Kidney epithelial cell (primary cell): ENCODE measurements at regions not wholly inside any gene's neighbourhood (a gene's known extent, or its start where the extent isn't known, plus 50 kb on each side); places are given as distances from the start of the nearest gene placed in this dataset.

Experiments
- DNase-seq: peaks from one replicate; pipeline ENCODE4 v3.0.0-alpha.2; 2010; ENCODE audit warnings: low read depth
- H3K27me3 ChIP-seq: 2 replicates; pipeline ENCODE4 v1.6.0; 2011; ENCODE audit warnings: low read length; ENCODE audit not compliant: control insufficient read depth, insufficient read depth
- H3K36me3 ChIP-seq: 2 replicates; pipeline ENCODE4 v1.5.1; 2011; ENCODE audit warnings: low read length; ENCODE audit not compliant: control insufficient read depth, insufficient read depth
- H3K4me3 ChIP-seq: 2 replicates; pipeline ENCODE4 v1.5.1; 2011; ENCODE audit warnings: low read depth, mild to moderate bottlenecking, control low read depth, low read length
- TF ChIP-seq, protein P1 (sequence below): IDR thresholded peaks from 2 replicates; pipeline ENCODE4 v1.5.1; 2011; ENCODE audit warnings: mild to moderate bottlenecking, moderate library complexity, low read length, control low read depth, inconsistent platforms; ENCODE audit not compliant: insufficient read depth, poor library complexity, severe bottlenecking

DNA sequence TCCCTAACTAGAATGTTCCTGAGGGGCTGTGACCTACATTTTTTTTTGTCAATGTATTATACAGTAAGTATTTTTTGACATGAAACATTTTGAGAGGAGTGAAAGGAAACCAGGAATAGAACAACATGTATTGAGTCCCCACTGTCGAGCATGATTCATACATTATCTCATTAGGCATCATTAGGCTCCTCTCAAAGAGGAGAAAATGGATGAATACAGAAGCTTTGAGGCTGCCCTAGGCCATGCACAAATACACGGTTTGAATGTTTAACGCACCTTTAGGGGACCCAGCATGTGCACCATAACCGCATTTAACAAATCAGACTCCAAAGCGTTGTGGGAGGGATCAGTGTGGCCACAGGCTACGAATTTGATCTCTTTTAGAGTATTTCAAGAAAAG is 87.8 kb downstream of the TBXT start:
- TF ChIP-seq, protein P1, sequence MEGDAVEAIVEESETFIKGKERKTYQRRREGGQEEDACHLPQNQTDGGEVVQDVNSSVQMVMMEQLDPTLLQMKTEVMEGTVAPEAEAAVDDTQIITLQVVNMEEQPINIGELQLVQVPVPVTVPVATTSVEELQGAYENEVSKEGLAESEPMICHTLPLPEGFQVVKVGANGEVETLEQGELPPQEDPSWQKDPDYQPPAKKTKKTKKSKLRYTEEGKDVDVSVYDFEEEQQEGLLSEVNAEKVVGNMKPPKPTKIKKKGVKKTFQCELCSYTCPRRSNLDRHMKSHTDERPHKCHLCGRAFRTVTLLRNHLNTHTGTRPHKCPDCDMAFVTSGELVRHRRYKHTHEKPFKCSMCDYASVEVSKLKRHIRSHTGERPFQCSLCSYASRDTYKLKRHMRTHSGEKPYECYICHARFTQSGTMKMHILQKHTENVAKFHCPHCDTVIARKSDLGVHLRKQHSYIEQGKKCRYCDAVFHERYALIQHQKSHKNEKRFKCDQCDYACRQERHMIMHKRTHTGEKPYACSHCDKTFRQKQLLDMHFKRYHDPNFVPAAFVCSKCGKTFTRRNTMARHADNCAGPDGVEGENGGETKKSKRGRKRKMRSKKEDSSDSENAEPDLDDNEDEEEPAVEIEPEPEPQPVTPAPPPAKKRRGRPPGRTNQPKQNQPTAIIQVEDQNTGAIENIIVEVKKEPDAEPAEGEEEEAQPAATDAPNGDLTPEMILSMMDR = no peak
- no peak overlapping the region for H3K4me3 ChIP-seq
- H3K27me3 ChIP-seq = no peaks in the 10 kb centered on the region
- no peaks in the 10 kb centered on the region for H3K36me3 ChIP-seq
- no peak for DNase-seq

DNA sequence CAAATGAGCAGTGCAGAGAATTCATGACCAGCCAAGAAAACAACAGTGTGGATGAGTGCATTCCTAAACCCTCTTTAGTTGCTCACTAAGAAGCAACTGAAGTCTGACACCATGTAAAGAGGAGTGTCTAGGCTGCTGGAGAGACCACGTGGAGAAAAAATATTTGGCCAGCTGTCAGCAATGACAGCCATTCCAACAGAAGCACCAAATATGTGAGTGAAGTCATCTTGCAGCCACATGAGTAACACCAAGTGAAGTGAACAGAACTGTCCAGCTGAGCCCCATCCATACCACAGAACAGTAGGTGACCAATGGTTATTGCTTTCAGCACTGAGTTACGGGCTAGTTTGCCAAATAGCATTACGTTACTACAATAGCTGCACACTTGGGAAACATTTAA is 89.4 kb downstream of the TBXT start:
- no peaks in the 10 kb centered on the region for H3K36me3 ChIP-seq
- no peaks in the 10 kb centered on the region for H3K27me3 ChIP-seq
- TF ChIP-seq, protein P1 = no peak
- no peak overlapping the region for H3K4me3 ChIP-seq
- peak; percentile 14 for DNase-seq

DNA sequence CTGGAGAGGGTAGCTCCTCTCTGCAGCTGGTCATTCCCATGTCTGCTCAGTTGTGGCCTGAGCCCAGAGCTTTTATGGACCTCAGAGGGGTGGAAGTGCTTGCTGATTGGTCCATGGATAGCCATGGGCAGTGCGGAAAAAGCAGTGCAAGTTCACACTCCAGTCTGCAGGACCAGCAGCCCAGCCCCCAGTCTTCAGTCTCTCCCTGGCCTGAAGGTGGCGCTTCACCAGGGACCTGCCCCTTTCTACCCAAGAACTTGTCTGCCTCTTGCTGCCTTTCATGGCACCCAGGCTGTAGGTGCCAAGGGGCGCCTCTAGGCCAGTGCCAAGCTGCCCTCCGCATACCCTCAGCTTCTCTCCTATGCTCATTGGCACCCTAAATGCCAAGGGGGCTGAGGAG is 91.0 kb downstream of the TBXT start:
- TF ChIP-seq, protein P1 = peak; percentile 3
- DNase-seq = no peak
- Histone ChIP-seq H3K4me3 (no peak overlapping the region), H3K36me3 (no peaks in the 10 kb centered on the region), H3K27me3 (no peaks in the 10 kb centered on the region)

DNA sequence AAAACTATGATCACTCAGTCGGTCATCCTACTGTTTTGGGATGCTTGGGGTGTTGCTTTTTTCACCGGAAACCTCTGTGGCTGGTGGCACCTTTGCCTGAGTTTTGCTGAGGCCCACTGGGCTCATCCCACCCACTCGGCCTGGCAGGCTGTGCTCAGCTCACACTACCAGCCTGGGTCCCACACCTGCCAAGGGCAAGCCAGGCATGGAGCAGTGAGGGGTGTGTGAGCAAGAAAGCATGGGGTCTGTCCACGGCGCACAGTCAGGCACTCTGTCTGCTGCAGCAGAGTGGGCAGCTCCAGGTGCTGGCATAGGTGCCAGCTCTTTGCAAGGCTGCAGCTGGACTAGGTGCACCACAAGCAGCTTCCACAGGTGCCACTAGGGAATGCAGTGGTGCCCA is 91.7 kb downstream of the TBXT start:
- DNase-seq = no peak
- no peaks in the 10 kb centered on the region for H3K27me3 ChIP-seq
- no peak overlapping the region for H3K4me3 ChIP-seq
- TF ChIP-seq, protein P1 = no peak
- no peaks in the 10 kb centered on the region for H3K36me3 ChIP-seq

DNA sequence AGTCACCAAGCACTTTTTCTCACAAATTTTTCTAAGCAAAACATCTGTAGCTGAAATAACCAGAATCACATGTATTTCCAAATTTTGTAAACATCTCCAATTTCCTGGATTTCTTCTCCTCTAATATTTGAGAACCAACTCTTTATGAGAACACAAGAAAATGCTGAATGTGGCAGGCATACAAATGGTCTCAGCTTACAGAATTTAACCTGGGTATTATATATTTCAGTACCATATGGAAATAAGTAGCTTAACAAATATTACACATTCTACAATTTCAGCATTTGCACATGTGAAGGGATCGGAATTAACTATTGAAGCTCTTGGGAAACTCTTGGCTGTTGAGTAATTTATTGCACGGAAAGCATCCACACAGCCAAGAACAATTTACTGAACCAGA is 92.5 kb downstream of the TBXT start:
- no peaks in the 10 kb centered on the region for H3K27me3 ChIP-seq
- DNase-seq = no peak
- TF ChIP-seq, protein P1 = no peak
- no peak overlapping the region for H3K4me3 ChIP-seq
- H3K36me3 ChIP-seq = no peaks in the 10 kb centered on the region

DNA sequence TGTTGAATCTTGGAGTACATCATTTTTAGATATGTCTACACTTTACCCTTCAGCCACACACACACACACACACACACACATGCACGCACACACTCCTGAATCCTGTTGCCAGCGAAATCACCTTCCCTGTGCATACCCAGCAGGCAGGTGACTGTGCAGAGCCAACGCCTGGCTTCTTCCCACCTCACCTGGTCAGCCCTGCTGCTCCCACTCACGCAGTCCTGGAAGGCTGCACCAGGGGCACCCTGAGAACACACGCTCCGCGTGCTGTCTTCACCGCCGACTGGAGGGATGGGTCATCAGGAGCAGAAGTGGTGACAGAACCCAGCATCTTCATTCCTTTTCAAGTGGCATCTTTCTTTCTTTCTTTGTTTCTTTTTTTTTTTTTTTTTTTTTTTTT is 94.6 kb downstream of the TBXT start:
- no peak for DNase-seq
- H3K27me3 ChIP-seq = no peaks in the 10 kb centered on the region
- TF ChIP-seq, protein P1 = no peak
- H3K36me3 ChIP-seq = no peaks in the 10 kb centered on the region
- H3K4me3 ChIP-seq = no peak overlapping the region
